IMR-90 (cell line): ENCODE measurements at regions not wholly inside any gene's neighbourhood (a gene's known extent, or its start where the extent isn't known, plus 50 kb on each side); places are given as distances from the start of the nearest gene placed in this dataset.
"Not testable (repeated sequence)": the region's sequence is repeated elsewhere in the genome, so short reads cannot be mapped to it uniquely, and the experiment has no call there.

Source experiments
- ATAC-seq: fragments of 200-7000 bp; cut with Tn5 transposase; 2 replicates; pipeline ENCODE4 v1.9.1; 2020; ENCODE audit warnings: low read depth, mild to moderate bottlenecking, moderate library complexity
- BruUV-seq: library from RNA; stranded (reverse); fragments of 400-500 nt; replicated peaks from 2 replicates; lab custom pipeline; 2021; lab: Mats Ljungman, UMichigan
- CTCF ChIA-PET: fragments of 300-600 bp; formaldehyde crosslinking; extraction: SDS; loops from one replicate; lab custom pipeline; 2021; ENCODE audit warnings: antibody characterized with exemption; lab: Yijun Ruan, JAX
- POLR2A ChIA-PET: fragments of 300-600 bp; sonication (Branson Sonifier 250); formaldehyde crosslinking; loops from one replicate; lab custom pipeline; 2022; ENCODE audit warnings: antibody characterized with exemption; ENCODE audit not compliant: unreplicated experiment; lab: Charles Lee
- DNase-seq: peaks from one replicate; pipeline ENCODE4 v3.0.0; 2013
- H2AFZ ChIP-seq: replicated peaks from 2 replicates; pipeline ENCODE3; 2013; ENCODE audit warnings: low read length, mild to moderate bottlenecking; ENCODE audit not compliant: poor library complexity
- H2AK5ac ChIP-seq: 2 replicates; pipeline ENCODE4 v1.6.1; 2013; ENCODE audit warnings: low read depth, low read length, inconsistent platforms
- H2AK9ac ChIP-seq: replicated peaks from 2 replicates; pipeline ENCODE3; 2013; ENCODE audit warnings: mild to moderate bottlenecking, low read depth, low read length, moderate library complexity; ENCODE audit not compliant: poor library complexity
- H2BK120ac ChIP-seq: 2 replicates; pipeline ENCODE4 v1.6.1; 2013; ENCODE audit warnings: low read depth, low read length, inconsistent platforms
- H2BK15ac ChIP-seq: 3 replicates; pipeline ENCODE4 v1.6.1; 2013; ENCODE audit warnings: low read depth, low read length, inconsistent platforms
- H2BK20ac ChIP-seq: 2 replicates; pipeline ENCODE4 v1.6.1; 2013; ENCODE audit warnings: low read depth, mild to moderate bottlenecking, inconsistent platforms, low read length, moderate library complexity
- H2BK5ac ChIP-seq: 2 replicates; pipeline ENCODE4 v1.6.1; 2013; ENCODE audit warnings: mild to moderate bottlenecking, low read depth, low read length, inconsistent platforms; ENCODE audit not compliant: poor library complexity, severe bottlenecking
- H3K14ac ChIP-seq: replicated peaks from 2 replicates; pipeline ENCODE4 v1.6.1; 2013; ENCODE audit warnings: low read depth, low read length, inconsistent platforms
- H3K18ac ChIP-seq: 2 replicates; pipeline ENCODE4 v1.6.1; 2013; ENCODE audit warnings: low read depth, low read length, control low read depth
- H3K23ac ChIP-seq: 2 replicates; pipeline ENCODE4 v1.6.1; 2013; ENCODE audit warnings: low read depth, low read length, inconsistent platforms
- H3K27ac ChIP-seq: 2 replicates; pipeline ENCODE4 v1.5.1; 2013; ENCODE audit warnings: mild to moderate bottlenecking, control low read depth, low read length; ENCODE audit not compliant: insufficient read depth
- H3K27me3 ChIP-seq: 2 replicates; pipeline ENCODE4 v1.6.1; 2013; ENCODE audit warnings: low read length; ENCODE audit not compliant: control insufficient read depth, insufficient read depth
- H3K36me3 ChIP-seq: 2 replicates; pipeline ENCODE4 v1.6.1; 2013; ENCODE audit warnings: low read length, mixed read lengths; ENCODE audit not compliant: control insufficient read depth, insufficient read depth
- H3K4ac ChIP-seq: 2 replicates; pipeline ENCODE4 v1.6.1; 2013; ENCODE audit warnings: low read depth, low read length, inconsistent platforms
- H3K4me1 ChIP-seq: 2 replicates; pipeline ENCODE4 v1.6.1; 2013; ENCODE audit warnings: low read length, mixed read lengths; ENCODE audit not compliant: control insufficient read depth, insufficient read depth
- H3K4me2 ChIP-seq: 2 replicates; pipeline ENCODE4 v1.6.1; 2013; ENCODE audit warnings: low read depth, mild to moderate bottlenecking, control low read depth, low read length, moderate library complexity
- H3K4me3 ChIP-seq: 2 replicates; pipeline ENCODE4 v1.5.1; 2013; ENCODE audit warnings: low read depth, mild to moderate bottlenecking, control low read depth, low read length, moderate library complexity; ENCODE audit not compliant: insufficient read depth
- H3K56ac ChIP-seq: 2 replicates; pipeline ENCODE4 v1.6.1; 2013; ENCODE audit warnings: low read length, inconsistent platforms; ENCODE audit not compliant: insufficient read depth; ENCODE audit errors: extremely low read depth
- H3K79me1 ChIP-seq, 2 experiments: 2 replicates each; pipeline ENCODE4 v1.6.1; 2013; ENCODE audit warnings: low read length in 2 of 2, inconsistent platforms in 1 of 2, low read depth in 1 of 2
- H3K9ac ChIP-seq: 2 replicates; pipeline ENCODE4 v1.6.1; 2013; ENCODE audit warnings: low read depth, low read length, control low read depth
- H3K9me1 ChIP-seq: 2 replicates; pipeline ENCODE4 v1.6.1; 2013; ENCODE audit warnings: low read length, inconsistent platforms; ENCODE audit not compliant: insufficient read depth
- H3K9me3 ChIP-seq: 2 replicates; pipeline ENCODE4 v1.6.1; 2013; ENCODE audit warnings: low read length; ENCODE audit not compliant: control insufficient read depth, insufficient read depth
- H4K20me1 ChIP-seq: 2 replicates; pipeline ENCODE4 v1.6.1; 2013; ENCODE audit warnings: low read length, inconsistent platforms; ENCODE audit not compliant: insufficient read depth
- H4K5ac ChIP-seq: 2 replicates; pipeline ENCODE4 v1.6.1; 2013; ENCODE audit warnings: mild to moderate bottlenecking, low read depth, low read length, control low read depth
- H4K8ac ChIP-seq, 2 experiments: 2 replicates each; pipeline ENCODE4 v1.6.1; 2013; ENCODE audit warnings: low read depth in 2 of 2, low read length in 2 of 2, control low read depth in 1 of 2, inconsistent platforms in 1 of 2
- H4K91ac ChIP-seq: 2 replicates; pipeline ENCODE4 v1.6.1; 2013; ENCODE audit warnings: low read depth, low read length, inconsistent platforms; ENCODE audit not compliant: insufficient read depth
- WGBS, 2 experiments: methylation state at CpG; one replicate each; pipeline versions ENCODE4 v1.1.5 to v1.1.7; 2013; ENCODE audit warnings: missing lambda C conversion rate in 2 of 2; ENCODE audit not compliant: insufficient read length in 1 of 2; ENCODE audit errors: extremely low coverage in 2 of 2; 5-methylcytosine and 5-hydroxymethylcytosine counted together
- dilution Hi-C: fragments of 300-500 bp; cut with HindIII; formaldehyde crosslinking; loops from one replicate; pipeline ENCODE4 v1.14.3; 2018; ENCODE audit warnings: low sequenced_read_pairs; ENCODE audit not compliant: unreplicated experiment
- in situ Hi-C: fragments of 300-500 bp; cut with MboI; formaldehyde crosslinking; loops from 3 replicates; pipeline ENCODE4 v1.14.3; 2019; ENCODE audit warnings: low sequenced_read_pairs, inconsistent platforms, mixed read lengths
- intact Hi-C: fragments of 100-400 bp; cut with micrococcal nuclease; formaldehyde crosslinking; loops from 2 replicates; pipeline ENCODE4 v1.10.0; 2022

DNA sequence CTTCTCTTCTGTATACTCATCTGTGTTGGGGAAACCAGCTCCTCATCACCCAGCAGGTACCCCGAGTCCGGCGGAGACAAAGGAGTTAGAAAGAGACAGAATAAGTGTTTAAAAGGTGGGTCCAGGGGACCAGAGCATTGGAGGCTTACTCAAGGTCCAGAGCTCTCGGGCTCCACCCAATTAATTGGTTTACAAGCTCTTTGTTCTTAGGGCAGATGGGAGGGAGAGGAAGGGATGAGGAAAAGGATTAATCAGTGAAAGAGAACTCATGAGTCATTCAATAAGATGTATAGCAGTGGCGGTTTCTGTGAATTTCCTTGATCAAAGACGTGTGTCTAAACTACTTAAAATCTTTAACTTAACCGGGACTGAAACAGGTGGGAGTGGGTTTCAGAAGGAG is 192.0 kb upstream of the MALRD1 start:
- H3K9ac ChIP-seq, H2AK5ac ChIP-seq, H3K18ac ChIP-seq, H3K27me3 ChIP-seq, H3K14ac ChIP-seq, H3K36me3 ChIP-seq, in situ Hi-C loops, H3K4ac ChIP-seq, H2AFZ ChIP-seq, H3K4me2 ChIP-seq, H2BK120ac ChIP-seq, H2BK15ac ChIP-seq, H3K9me1 ChIP-seq, H2BK5ac ChIP-seq, BruUV-seq, H2BK20ac ChIP-seq, H3K79me1 ChIP-seq, DNase-seq, H3K23ac ChIP-seq, H3K4me1 ChIP-seq, H3K4me3 ChIP-seq, H4K5ac ChIP-seq, H3K56ac ChIP-seq, intact Hi-C loops, H2AK9ac ChIP-seq, H4K20me1 ChIP-seq, CTCF ChIA-PET, H4K8ac ChIP-seq, dilution Hi-C loops, H4K91ac ChIP-seq, ATAC-seq, H3K9me3 ChIP-seq, H3K27ac ChIP-seq: not testable (repeated sequence)
- WGBS, 2 experiments, result 60% methylated on average over 1 of the region's 7 CpGs; no CpG with 5 or more reads in 1 of the 2 experiments
- POLR2A ChIA-PET, result interaction anchor here (0.6 kb wide), 1 partner anchor 1995 kb away, joined by 6 read pairs; no protein-coding TSS in a partner anchor
